HG03460 (cell line): ENCODE measurements at regions not wholly inside any gene's neighbourhood (a gene's known extent, or its start where the extent isn't known, plus 50 kb on each side); places are given as distances from the start of the nearest gene placed in this dataset.

ENCODE experiments used
- ATAC-seq: cut with Tn5 transposase; IDR thresholded peaks from one replicate; pipeline ENCODE4 v1.9.1; 2021; ENCODE audit not compliant: unreplicated experiment

GRCh38 chr5:125298746-125299379, 552.4 kb upstream of the ZNF608 start:
- no peak for ATAC-seq

- ATAC-seq: no peak
Observed at GRCh38 chr5:125301711-125302110, 555.3 kb upstream of the ZNF608 start.

GRCh38 chr5:125302577-125302976, 556.1 kb upstream of the ZNF608 start:
- no peak for ATAC-seq

- ATAC-seq: no peak
Observed at GRCh38 chr5:125306741-125307140, 560.3 kb upstream of the ZNF608 start.

- ATAC-seq: no peak
Observed at GRCh38 chr5:125310749-125311148, 564.3 kb upstream of the ZNF608 start.

GRCh38 chr5:125311743-125312142, 565.3 kb upstream of the ZNF608 start:
- no peak for ATAC-seq

GRCh38 chr5:125313555-125313954, 567.1 kb upstream of the ZNF608 start:
- ATAC-seq: no peak

GRCh38 chr5:125315306-125315705, 568.9 kb upstream of the ZNF608 start:
- no peak for ATAC-seq

- ATAC-seq: no peak
Observed at GRCh38 chr5:125316391-125316790, 570.0 kb upstream of the ZNF608 start.

GRCh38 chr5:125316915-125317535, 570.6 kb upstream of the ZNF608 start:
- ATAC-seq: no peak

- no peak for ATAC-seq
Observed at GRCh38 chr5:125317536-125317995, 571.1 kb upstream of the ZNF608 start.

GRCh38 chr5:125321654-125322053, 575.2 kb upstream of the ZNF608 start:
- ATAC-seq: no peak

- ATAC-seq: no peak
Observed at GRCh38 chr5:125323613-125324012, 577.2 kb upstream of the ZNF608 start.

- no peak for ATAC-seq
Observed at GRCh38 chr5:125325488-125326149, 579.2 kb upstream of the ZNF608 start.

- no peak for ATAC-seq
Observed at GRCh38 chr5:125326150-125326510, 579.7 kb upstream of the ZNF608 start.

GRCh38 chr5:125327676-125328075, 581.2 kb upstream of the ZNF608 start:
- ATAC-seq: no peak

- no peak for ATAC-seq
Observed at GRCh38 chr5:125331987-125332598, 585.7 kb upstream of the ZNF608 start.

GRCh38 chr5:125333416-125333815, 587.0 kb upstream of the ZNF608 start:
- ATAC-seq: no peak

GRCh38 chr5:125336401-125336800, 590.0 kb upstream of the ZNF608 start:
- no peak for ATAC-seq

- ATAC-seq: no peak
Observed at GRCh38 chr5:125337294-125337693, 590.9 kb upstream of the ZNF608 start.

- ATAC-seq: no peak
Observed at GRCh38 chr5:125338440-125339174, 592.2 kb upstream of the ZNF608 start.
